Neuronal stem cell (in vitro differentiated cells): ENCODE measurements at regions not wholly inside any gene's neighbourhood (a gene's known extent, or its start where the extent isn't known, plus 50 kb on each side); places are given as distances from the start of the nearest gene placed in this dataset.

ENCODE experiments used
- DNase-seq: peaks from one replicate; pipeline ENCODE4 v3.0.0-alpha.2; 2013; ENCODE audit warnings: low spot score
- H2AFZ ChIP-seq: one replicate; pipeline ENCODE4 v1.6.1; 2013; ENCODE audit warnings: mild to moderate bottlenecking, low read length, inconsistent platforms
- H2AK5ac ChIP-seq: 2 replicates; pipeline ENCODE4 v1.6.1; 2013; ENCODE audit warnings: low read depth, mild to moderate bottlenecking, inconsistent platforms, low read length, moderate library complexity, mixed read lengths
- H2BK120ac ChIP-seq: 2 replicates; pipeline ENCODE4 v1.6.1; 2013; ENCODE audit warnings: low read depth, mild to moderate bottlenecking, inconsistent platforms, low read length, moderate library complexity, mixed read lengths
- H2BK12ac ChIP-seq: one replicate; pipeline ENCODE4 v1.6.1; 2013; ENCODE audit warnings: low read length, inconsistent platforms
- H2BK15ac ChIP-seq: 2 replicates; pipeline ENCODE4 v1.6.1; 2013; ENCODE audit warnings: mild to moderate bottlenecking, low read length, inconsistent platforms, mixed read lengths
- H2BK5ac ChIP-seq: one replicate; pipeline ENCODE4 v1.6.1; 2013; ENCODE audit warnings: inconsistent platforms, mild to moderate bottlenecking, low read length, moderate library complexity
- H3K14ac ChIP-seq: one replicate; pipeline ENCODE4 v1.6.1; 2013; ENCODE audit warnings: low read length, inconsistent platforms
- H3K18ac ChIP-seq: 2 replicates; pipeline ENCODE4 v1.6.1; 2013; ENCODE audit warnings: low read length, inconsistent platforms
- H3K23ac ChIP-seq: 2 replicates; pipeline ENCODE4 v1.6.1; 2013; ENCODE audit warnings: low read depth, mild to moderate bottlenecking, mixed read lengths, low read length, inconsistent platforms; ENCODE audit not compliant: poor library complexity
- H3K27ac ChIP-seq: replicated peaks from 3 replicates; pipeline ENCODE4 v1.5.1; 2013; ENCODE audit warnings: low read length, inconsistent platforms
- H3K27me3 ChIP-seq, 3 experiments: 2 replicates each; pipeline ENCODE4 v1.6.1; 2013; ENCODE audit warnings: low read length in 3 of 3, mild to moderate bottlenecking in 2 of 3, inconsistent platforms in 1 of 3, low read depth in 1 of 3, mixed read lengths in 1 of 3, moderate library complexity in 1 of 3; ENCODE audit not compliant: control insufficient read depth in 3 of 3, insufficient read depth in 3 of 3
- H3K36me3 ChIP-seq, 2 donors: replicated peaks in 1 of 2; 2 replicates each; pipeline ENCODE4 v1.6.1; 2013; ENCODE audit warnings: low read length in 2 of 2; ENCODE audit not compliant: control insufficient read depth in 2 of 2, insufficient read depth in 2 of 2
- H3K4ac ChIP-seq: 2 replicates; pipeline ENCODE4 v1.6.1; 2013; ENCODE audit warnings: inconsistent platforms, mild to moderate bottlenecking, low read length, moderate library complexity
- H3K4me1 ChIP-seq, 2 donors: 1 replicate in 1 of 2; 2 replicates in 1 of 2; pipeline ENCODE4 v1.6.1; 2013; ENCODE audit warnings: low read length in 2 of 2, low read depth in 1 of 2; ENCODE audit not compliant: control insufficient read depth in 2 of 2, insufficient read depth in 1 of 2
- H3K4me2 ChIP-seq: one replicate; pipeline ENCODE4 v1.6.1; 2013; ENCODE audit warnings: mild to moderate bottlenecking, low read length, inconsistent platforms; ENCODE audit not compliant: insufficient read depth, poor library complexity, severe bottlenecking
- H3K4me3 ChIP-seq, 2 donors: 2 replicates each; pipeline ENCODE4 v1.5.1; 2013; ENCODE audit warnings: low read length in 2 of 2, mild to moderate bottlenecking in 2 of 2, inconsistent platforms in 1 of 2, moderate library complexity in 1 of 2
- H3K79me1 ChIP-seq: one replicate; pipeline ENCODE4 v1.6.1; 2013; ENCODE audit warnings: low read depth, mild to moderate bottlenecking, inconsistent platforms, low read length, moderate library complexity
- H3K9ac ChIP-seq: one replicate; pipeline ENCODE4 v1.6.1; 2013; ENCODE audit warnings: mild to moderate bottlenecking, low read depth, low read length, inconsistent platforms; ENCODE audit not compliant: poor library complexity
- H3K9me3 ChIP-seq, 2 donors: replicated peaks in 1 of 2; 2 replicates each; pipeline versions ENCODE3 to v1.6.1; 2013; ENCODE audit warnings: low read length in 2 of 2, mild to moderate bottlenecking in 2 of 2, inconsistent platforms in 1 of 2, low read depth in 1 of 2, mixed read lengths in 1 of 2, moderate library complexity in 1 of 2; ENCODE audit not compliant: control insufficient read depth in 2 of 2, insufficient read depth in 1 of 2
- H4K8ac ChIP-seq: one replicate; pipeline ENCODE4 v1.6.1; 2013; ENCODE audit warnings: low read depth, mild to moderate bottlenecking, inconsistent platforms, low read length, moderate library complexity
- H4K91ac ChIP-seq: one replicate; pipeline ENCODE4 v1.6.1; 2013; ENCODE audit warnings: low read length, low read depth, mild to moderate bottlenecking, inconsistent platforms; ENCODE audit not compliant: poor library complexity
- WGBS, 2 donors: extraction: QIAGEN DNeasy Blood & Tissue Kit; methylation state at CpG; one replicate each; pipeline ENCODE4 v1.1.7; 2013; ENCODE audit warnings: missing lambda C conversion rate in 2 of 2, mixed read lengths in 1 of 2; ENCODE audit not compliant: insufficient read length in 2 of 2, insufficient replicate concordance in 1 of 2; ENCODE audit errors: extremely low coverage in 2 of 2; 5-methylcytosine and 5-hydroxymethylcytosine counted together

DNA sequence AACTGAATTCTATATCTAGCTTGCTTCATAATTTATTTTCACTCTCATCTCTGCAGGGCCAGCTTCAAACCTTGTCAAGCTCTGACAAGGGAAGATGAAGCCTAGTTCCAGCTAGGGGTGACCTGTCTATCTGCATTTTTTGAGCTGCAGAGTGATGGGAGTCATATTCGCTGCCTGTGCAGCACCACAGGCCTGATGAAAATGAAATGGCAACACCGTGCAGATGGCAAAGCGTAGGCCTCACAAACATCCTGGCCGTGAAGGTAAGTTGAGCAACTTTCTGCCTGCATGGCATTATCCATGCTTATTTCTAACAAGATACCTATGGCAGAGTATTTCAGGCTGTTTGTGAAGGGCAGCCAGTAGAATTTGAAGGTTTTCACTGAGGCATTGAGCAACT lies 86.4 kb upstream of the C1QTNF9B start:
- Histone ChIP-seq H4K91ac (no peak overlapping the region), H3K14ac (no peak overlapping the region), H3K27ac (no peak overlapping the region), H2AK5ac (no peak overlapping the region), H3K9me3 (no peaks in the 10 kb centered on the region), H3K23ac (no peak overlapping the region), H3K18ac (no peak overlapping the region), H4K8ac (no peak overlapping the region), H3K4me2 (no peak overlapping the region), H3K4me3 (no peak overlapping the region), H3K36me3 (peaks cover 0 to 2% of the 10 kb centered on the region in 2 donors), H3K9ac (no peak overlapping the region), H2BK15ac (no peak overlapping the region), H2BK5ac (no peak overlapping the region), H2BK120ac (no peak overlapping the region), H3K4ac (no peak overlapping the region), H3K79me1 (no peaks in the 10 kb centered on the region), H2AFZ (no peak overlapping the region), H3K4me1 (peaks cover 6 to 9% of the 10 kb centered on the region in 2 donors), H2BK12ac (no peak overlapping the region), H3K27me3 (no peaks in the 10 kb centered on the region)
- WGBS, 2 donors: no CpG with 5 or more reads among the region's 4 CpGs
- DNase-seq: no peak

DNA sequence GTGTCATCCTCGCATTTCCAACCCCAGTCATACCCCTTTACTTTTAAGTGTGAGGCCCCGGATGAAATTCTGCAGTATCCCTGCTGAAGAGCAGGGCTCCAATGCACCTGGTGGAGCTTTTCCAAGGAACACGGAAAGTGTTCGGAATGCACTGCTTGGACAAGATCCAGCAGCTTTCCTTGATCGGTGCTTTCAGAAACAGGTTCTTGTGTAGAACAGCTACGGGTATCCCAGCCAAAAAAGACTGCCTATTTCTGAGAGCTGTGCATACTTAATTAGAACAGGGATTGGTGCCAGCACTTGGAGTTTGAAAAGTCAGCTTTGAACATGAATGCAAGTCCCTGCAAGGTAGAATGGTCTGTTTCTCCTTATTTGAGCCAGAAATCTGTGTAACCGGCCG lies 87.2 kb upstream of the C1QTNF9B start:
- Histone ChIP-seq H3K23ac (no peak overlapping the region), H3K9ac (no peak overlapping the region), H2BK15ac (no peak overlapping the region), H4K91ac (no peak overlapping the region), H3K36me3 (peaks cover 0 to 2% of the 10 kb centered on the region in 2 donors), H3K4me3 (no peak overlapping the region), H2BK12ac (no peak overlapping the region), H2AK5ac (no peak overlapping the region), H3K27me3 (no peaks in the 10 kb centered on the region), H2AFZ (no peak overlapping the region), H3K4me2 (no peak overlapping the region), H3K14ac (no peak overlapping the region), H3K9me3 (no peaks in the 10 kb centered on the region), H3K79me1 (no peaks in the 10 kb centered on the region), H3K18ac (no peak overlapping the region), H3K4me1 (peaks cover 4 to 9% of the 10 kb centered on the region in 2 donors), H4K8ac (no peak overlapping the region), H3K4ac (no peak overlapping the region), H3K27ac (no peak overlapping the region), H2BK120ac (no peak overlapping the region), H2BK5ac (no peak overlapping the region)
- WGBS, 2 donors: no CpG with 5 or more reads among the region's 8 CpGs
- DNase-seq: no peak

DNA sequence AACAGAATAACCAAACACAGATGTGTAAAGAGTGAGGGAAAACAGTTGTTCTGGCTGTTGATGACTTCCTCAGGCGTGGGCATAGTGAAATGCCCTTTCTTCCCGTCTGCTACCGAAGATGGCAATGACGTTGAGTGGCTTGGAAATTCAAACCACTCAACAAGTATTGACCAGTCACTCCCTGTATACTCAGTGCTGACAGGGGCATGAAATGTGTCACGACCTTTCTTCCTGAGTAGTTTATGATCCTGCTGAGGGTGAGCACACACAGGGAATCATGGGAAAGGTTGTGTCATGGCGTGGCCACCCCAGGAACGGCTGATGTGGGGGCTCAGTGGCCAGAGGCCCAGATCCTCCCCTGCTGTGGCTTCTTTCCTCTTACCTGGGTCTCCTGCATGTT lies 87.8 kb upstream of the C1QTNF9B start:
- Histone ChIP-seq H2AK5ac (no peak overlapping the region), H3K9me3 (no peaks in the 10 kb centered on the region), H2BK15ac (no peak overlapping the region), H3K36me3 (peaks cover 0 to 2% of the 10 kb centered on the region in 2 donors), H3K27ac (no peak overlapping the region), H3K4me3 (no peak overlapping the region), H2BK5ac (no peak overlapping the region), H3K4ac (no peak overlapping the region), H3K4me2 (no peak overlapping the region), H4K91ac (no peak overlapping the region), H3K14ac (no peak overlapping the region), H4K8ac (no peak overlapping the region), H3K4me1 (peaks cover 4 to 9% of the 10 kb centered on the region in 2 donors), H2BK12ac (no peak overlapping the region), H3K27me3 (no peaks in the 10 kb centered on the region), H3K18ac (no peak overlapping the region), H3K9ac (no peak overlapping the region), H2AFZ (no peak overlapping the region), H2BK120ac (no peak overlapping the region), H3K23ac (no peak overlapping the region), H3K79me1 (no peaks in the 10 kb centered on the region)
- DNase-seq: no peak
- no CpG with 5 or more reads among the region's 7 CpGs for WGBS, 2 donors

DNA sequence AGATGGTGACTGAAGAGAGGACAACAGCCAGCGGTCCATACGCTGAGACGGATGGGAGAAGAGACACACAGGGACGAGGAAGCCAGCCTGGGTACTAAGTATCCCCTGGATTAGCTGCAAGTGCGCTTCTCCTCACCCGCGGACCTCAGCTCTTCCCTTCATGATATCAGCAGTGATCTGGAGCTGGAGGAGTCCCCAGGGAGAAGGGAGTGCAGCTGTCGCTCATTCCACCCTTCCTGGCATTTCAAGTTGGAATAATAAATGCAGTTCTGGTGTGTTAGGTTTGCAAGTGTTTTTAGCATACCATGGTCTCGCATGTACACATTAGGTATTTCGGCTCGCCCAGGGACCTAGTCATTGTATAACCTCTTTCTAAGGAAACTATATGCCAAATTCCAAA lies 88.5 kb upstream of the C1QTNF9B start:
- Histone ChIP-seq H3K4ac (no peak overlapping the region), H2BK12ac (no peak overlapping the region), H3K27ac (no peak overlapping the region), H3K4me3 (no peak overlapping the region), H3K14ac (no peak overlapping the region), H3K27me3 (no peaks in the 10 kb centered on the region), H3K4me2 (no peak overlapping the region), H3K79me1 (no peaks in the 10 kb centered on the region), H2BK15ac (no peak overlapping the region), H2AK5ac (no peak overlapping the region), H3K18ac (no peak overlapping the region), H3K9me3 (no peaks in the 10 kb centered on the region), H3K9ac (no peak overlapping the region), H2AFZ (no peak overlapping the region), H3K23ac (no peak overlapping the region), H2BK120ac (no peak overlapping the region), H4K8ac (no peak overlapping the region), H3K36me3 (peaks cover 0 to 2% of the 10 kb centered on the region in 2 donors), H2BK5ac (no peak overlapping the region), H3K4me1 (peaks cover 4 to 5% of the 10 kb centered on the region in 2 donors), H4K91ac (no peak overlapping the region)
- no CpG with 5 or more reads among the region's 11 CpGs for WGBS, 2 donors
- DNase-seq: no peak
